H1 (cell line): ENCODE measurements at regions not wholly inside any gene's neighbourhood (a gene's known extent, or its start where the extent isn't known, plus 50 kb on each side); places are given as distances from the start of the nearest gene placed in this dataset.

Experiments used
- CBX5 ChIP-seq: fragments of 300-800, 300-1000 bp; sonication (generic); IDR thresholded peaks from 2 replicates; pipeline ENCODE4 v1.7.1; 2016; ENCODE audit warnings: antibody characterized with exemption, low read length, low read depth
- CREB1 ChIP-seq: IDR thresholded peaks from 2 replicates; pipeline ENCODE4 v1.6.1; 2012; ENCODE audit warnings: inconsistent platforms
- EZH2 ChIP-seq: fragments of 200-600 bp; sonication (generic); IDR thresholded peaks from 2 replicates; pipeline ENCODE4 v1.7.1; 2012; ENCODE audit warnings: low read depth, mild to moderate bottlenecking, moderate library complexity, low read length, inconsistent platforms; ENCODE audit not compliant: severe bottlenecking
- RFX5 ChIP-seq: IDR thresholded peaks from 2 replicates; pipeline ENCODE4 v1.6.1; 2011; ENCODE audit warnings: low read depth, low read length, improper control_type of control experiment, borderline replicate concordance
- TAF1 ChIP-seq: IDR thresholded peaks from 2 replicates; pipeline ENCODE4 v1.6.1; 2011; ENCODE audit warnings: mild to moderate bottlenecking, low read depth, low read length
- TF ChIP-seq, protein P1 (sequence below): IDR thresholded peaks from 2 replicates; pipeline ENCODE4 v1.6.1; 2011; ENCODE audit warnings: low read depth, mild to moderate bottlenecking, low read length; ENCODE audit not compliant: insufficient read depth
- TF ChIP-seq, protein P2 (sequence below), 3 experiments: IDR thresholded peaks; 1 replicate in 2 of 3; 2 replicates in 1 of 3; pipeline versions ENCODE4 v1.5.1 to v1.6.1; 2011; ENCODE audit warnings: low read length in 3 of 3, mild to moderate bottlenecking in 3 of 3, inconsistent platforms in 2 of 3, low read depth in 1 of 3, moderate library complexity in 1 of 3; ENCODE audit not compliant: insufficient read depth in 1 of 3; ENCODE audit errors: control extremely low read depth in 1 of 3

DNA sequence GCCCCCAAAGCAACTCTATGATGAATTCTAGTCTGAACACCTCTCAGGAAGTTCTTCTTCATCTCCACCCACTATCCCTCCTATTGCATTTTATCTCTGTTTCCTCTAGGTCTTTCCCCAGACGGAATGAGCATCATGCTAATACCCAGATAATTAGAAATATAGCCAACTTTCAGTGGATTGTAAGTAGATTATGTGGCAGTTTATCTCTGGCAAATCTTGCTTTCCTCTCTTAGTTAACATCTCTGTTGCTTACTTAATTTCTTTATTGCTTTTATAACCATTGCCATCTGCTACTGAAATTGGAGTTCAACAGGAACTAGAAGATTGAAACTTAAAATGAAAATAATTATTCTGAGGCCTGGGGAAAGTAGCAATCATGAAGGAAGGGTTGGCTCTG lies 378.6 kb downstream of the RPS6KC1 start:
- TF ChIP-seq CREB1 (no peak), EZH2 (no peak), CBX5 (no peak), RFX5 (no peak), TAF1 (no peak)
- TF ChIP-seq, protein P1, sequence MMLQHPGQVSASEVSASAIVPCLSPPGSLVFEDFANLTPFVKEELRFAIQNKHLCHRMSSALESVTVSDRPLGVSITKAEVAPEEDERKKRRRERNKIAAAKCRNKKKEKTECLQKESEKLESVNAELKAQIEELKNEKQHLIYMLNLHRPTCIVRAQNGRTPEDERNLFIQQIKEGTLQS: no peak
- TF ChIP-seq, protein P2, sequence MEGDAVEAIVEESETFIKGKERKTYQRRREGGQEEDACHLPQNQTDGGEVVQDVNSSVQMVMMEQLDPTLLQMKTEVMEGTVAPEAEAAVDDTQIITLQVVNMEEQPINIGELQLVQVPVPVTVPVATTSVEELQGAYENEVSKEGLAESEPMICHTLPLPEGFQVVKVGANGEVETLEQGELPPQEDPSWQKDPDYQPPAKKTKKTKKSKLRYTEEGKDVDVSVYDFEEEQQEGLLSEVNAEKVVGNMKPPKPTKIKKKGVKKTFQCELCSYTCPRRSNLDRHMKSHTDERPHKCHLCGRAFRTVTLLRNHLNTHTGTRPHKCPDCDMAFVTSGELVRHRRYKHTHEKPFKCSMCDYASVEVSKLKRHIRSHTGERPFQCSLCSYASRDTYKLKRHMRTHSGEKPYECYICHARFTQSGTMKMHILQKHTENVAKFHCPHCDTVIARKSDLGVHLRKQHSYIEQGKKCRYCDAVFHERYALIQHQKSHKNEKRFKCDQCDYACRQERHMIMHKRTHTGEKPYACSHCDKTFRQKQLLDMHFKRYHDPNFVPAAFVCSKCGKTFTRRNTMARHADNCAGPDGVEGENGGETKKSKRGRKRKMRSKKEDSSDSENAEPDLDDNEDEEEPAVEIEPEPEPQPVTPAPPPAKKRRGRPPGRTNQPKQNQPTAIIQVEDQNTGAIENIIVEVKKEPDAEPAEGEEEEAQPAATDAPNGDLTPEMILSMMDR (IDR thresholded peaks at IDR 0.05; ENCODE audit: control extremely low read depth in 1 of 3, insufficient read depth in 1 of 3, low read depth in 1 of 3, low read length in 3 of 3): no peak
